ENCODE measurements at regions not wholly inside any gene's neighbourhood (a gene's known extent, or its start where the extent isn't known, plus 50 kb on each side); places are given as distances from the start of the nearest gene placed in this dataset.

- TF ChIP-seq TAF1 (IDR thresholded peaks at IDR 0.05; ENCODE audit: low read depth) (no peak), CEBPB (IDR thresholded peaks at IDR 0.05) (no peak), MAX (IDR thresholded peaks at IDR 0.05) (no peak), EP300 (IDR thresholded peaks at IDR 0.05; ENCODE audit: borderline replicate concordance) (no peak), YY1 (IDR thresholded peaks at IDR 0.05; ENCODE audit: low read depth) (no peak), RAD21 (IDR thresholded peaks at IDR 0.05; ENCODE audit: low read depth) (no peak), TCF12 (IDR thresholded peaks at IDR 0.05; ENCODE audit: low read depth) (no peak), CREB1 (IDR thresholded peaks at IDR 0.05; ENCODE audit: low read depth) (no peak), EGR1 (IDR thresholded peaks at IDR 0.05) (no peak), FOXM1 (IDR thresholded peaks at IDR 0.05; ENCODE audit: borderline replicate concordance, low read depth) (no peak), REST (IDR thresholded peaks at IDR 0.05; ENCODE audit: low read depth) (no peak), NFIC (IDR thresholded peaks at IDR 0.05) (no peak), TEAD4 (IDR thresholded peaks at IDR 0.05) (no peak)
- TF ChIP-seq, protein P1, sequence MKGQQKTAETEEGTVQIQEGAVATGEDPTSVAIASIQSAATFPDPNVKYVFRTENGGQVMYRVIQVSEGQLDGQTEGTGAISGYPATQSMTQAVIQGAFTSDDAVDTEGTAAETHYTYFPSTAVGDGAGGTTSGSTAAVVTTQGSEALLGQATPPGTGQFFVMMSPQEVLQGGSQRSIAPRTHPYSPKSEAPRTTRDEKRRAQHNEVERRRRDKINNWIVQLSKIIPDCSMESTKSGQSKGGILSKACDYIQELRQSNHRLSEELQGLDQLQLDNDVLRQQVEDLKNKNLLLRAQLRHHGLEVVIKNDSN (IDR thresholded peaks at IDR 0.05), result no peak
Measured at GRCh38 chr1:187991944-187992343, 1163.2 kb downstream of the PLA2G4A start.
